ENCODE measurements at regions not wholly inside any gene's neighbourhood (a gene's known extent, or its start where the extent isn't known, plus 50 kb on each side); places are given as distances from the start of the nearest gene placed in this dataset.

- Histone ChIP-seq H4K20me1 (ENCODE audit: control insufficient read depth, insufficient read depth, low read depth, low read length) (no peaks in the 10 kb centered on the region), H3K27ac (ENCODE audit: low read depth, low read length) (no peak overlapping the region), H3K4me2 (ENCODE audit: low read length) (no peak overlapping the region), H3K4me1 (ENCODE audit: control insufficient read depth, low read length) (no peaks in the 10 kb centered on the region), H3K9me3 (ENCODE audit: control insufficient read depth, insufficient read depth, low read length) (no peaks in the 10 kb centered on the region), H3F3A (ENCODE audit: control insufficient read depth, insufficient read depth) (no peaks in the 10 kb centered on the region), H3K4me3 (ENCODE audit: low read length) (no peak overlapping the region), H3K36me3 (ENCODE audit: control insufficient read depth, low read length) (no peaks in the 10 kb centered on the region), H3K79me2 (ENCODE audit: control insufficient read depth, low read length) (no peaks in the 10 kb centered on the region), H3K27me3 (ENCODE audit: control insufficient read depth, low read length) (no peaks in the 10 kb centered on the region), H3K9me2 (replicated peaks; ENCODE audit: control insufficient read depth, low read length) (no peaks in the 10 kb centered on the region)
- TF ChIP-seq EZH2phosphoT487 (IDR thresholded peaks at IDR 0.05; ENCODE audit: borderline replicate concordance, low read length) = no peak
- TF ChIP-seq CTCF (IDR thresholded peaks at IDR 0.05; ENCODE audit: low read depth, low read length, poor library complexity, severe bottlenecking) = no peak
Measured at GRCh38 chr1:100627054-100627716, 89.2 kb downstream of the GPR88 start.

- no peak overlapping the region for H3K4me2 ChIP-seq (ENCODE audit: low read length)
- no peak overlapping the region for H3K27ac ChIP-seq (ENCODE audit: low read depth, low read length)
- H3K9me2 ChIP-seq (replicated peaks; ENCODE audit: control insufficient read depth, low read length) = no peaks in the 10 kb centered on the region
Measured at GRCh38 chr1:100627936-100628335, 90.0 kb downstream of the GPR88 start.

GRCh38 chr1:100628631-100629081 is 90.7 kb downstream of the GPR88 start:
- no peaks in the 10 kb centered on the region for H3K4me1 ChIP-seq (ENCODE audit: control insufficient read depth, low read length)
- H3K36me3 ChIP-seq (ENCODE audit: control insufficient read depth, low read length) = no peaks in the 10 kb centered on the region
- TF ChIP-seq CTCF (IDR thresholded peaks at IDR 0.05; ENCODE audit: low read depth, low read length, poor library complexity, severe bottlenecking) (no peak), EZH2phosphoT487 (IDR thresholded peaks at IDR 0.05; ENCODE audit: borderline replicate concordance, low read length) (no peak)
- H4K20me1 ChIP-seq (ENCODE audit: control insufficient read depth, insufficient read depth, low read depth, low read length) = no peaks in the 10 kb centered on the region
- H3F3A ChIP-seq (ENCODE audit: control insufficient read depth, insufficient read depth) = no peaks in the 10 kb centered on the region
- H3K4me3 ChIP-seq (ENCODE audit: low read length) = no peak overlapping the region
- no peaks in the 10 kb centered on the region for H3K27me3 ChIP-seq (ENCODE audit: control insufficient read depth, low read length)
- H3K9me2 ChIP-seq (replicated peaks; ENCODE audit: control insufficient read depth, low read length) = no peaks in the 10 kb centered on the region
- H3K9me3 ChIP-seq (ENCODE audit: control insufficient read depth, insufficient read depth, low read length) = no peaks in the 10 kb centered on the region
- H3K27ac ChIP-seq (ENCODE audit: low read depth, low read length) = no peak overlapping the region
- H3K79me2 ChIP-seq (ENCODE audit: control insufficient read depth, low read length) = no peaks in the 10 kb centered on the region
- H3K4me2 ChIP-seq (ENCODE audit: low read length) = no peak overlapping the region

More at GRCh38 chr1:100627936-100628335, 90.0 kb downstream of the GPR88 start:
- Histone ChIP-seq H3K9me3 (ENCODE audit: control insufficient read depth, insufficient read depth, low read length) (no peaks in the 10 kb centered on the region), H3K27me3 (ENCODE audit: control insufficient read depth, low read length) (no peaks in the 10 kb centered on the region), H3K79me2 (ENCODE audit: control insufficient read depth, low read length) (no peaks in the 10 kb centered on the region), H3K4me1 (ENCODE audit: control insufficient read depth, low read length) (no peaks in the 10 kb centered on the region), H3K36me3 (ENCODE audit: control insufficient read depth, low read length) (no peaks in the 10 kb centered on the region), H3F3A (ENCODE audit: control insufficient read depth, insufficient read depth) (no peaks in the 10 kb centered on the region), H4K20me1 (ENCODE audit: control insufficient read depth, insufficient read depth, low read depth, low read length) (no peaks in the 10 kb centered on the region), H3K4me3 (ENCODE audit: low read length) (no peak overlapping the region)
- TF ChIP-seq CTCF (IDR thresholded peaks at IDR 0.05; ENCODE audit: low read depth, low read length, poor library complexity, severe bottlenecking) (no peak), EZH2phosphoT487 (IDR thresholded peaks at IDR 0.05; ENCODE audit: borderline replicate concordance, low read length) (no peak)
